Subcutaneous abdominal adipose tissue (tissue), 5 donors: ENCODE measurements at regions not wholly inside any gene's neighbourhood (a gene's known extent, or its start where the extent isn't known, plus 50 kb on each side); places are given as distances from the start of the nearest gene placed in this dataset.

Source experiments
- H3K27ac ChIP-seq: one replicate; pipeline ENCODE4 v1.7.0; 2013; ENCODE audit warnings: low read depth, mild to moderate bottlenecking, inconsistent platforms, low read length, moderate library complexity
- H3K27me3 ChIP-seq, 5 donors: one replicate each; pipeline ENCODE4 v1.7.0; 2013; ENCODE audit warnings: low read length in 5 of 5, inconsistent platforms in 1 of 5; ENCODE audit not compliant: control insufficient read depth in 5 of 5, insufficient read depth in 4 of 5
- H3K36me3 ChIP-seq, 5 donors: one replicate each; pipeline ENCODE4 v1.7.0; 2013; ENCODE audit warnings: low read length in 5 of 5; ENCODE audit not compliant: control insufficient read depth in 5 of 5, insufficient read depth in 5 of 5
- H3K4me1 ChIP-seq, 5 donors: one replicate each; pipeline ENCODE4 v1.7.0; 2013; ENCODE audit warnings: low read length in 5 of 5, mild to moderate bottlenecking in 3 of 5, moderate library complexity in 1 of 5; ENCODE audit not compliant: control insufficient read depth in 5 of 5, insufficient read depth in 5 of 5
- H3K4me3 ChIP-seq, 5 donors: one replicate each; pipeline ENCODE4 v1.7.0; 2013; ENCODE audit warnings: low read length in 5 of 5, low read depth in 1 of 5
- H3K9ac ChIP-seq, 5 donors: one replicate each; pipeline ENCODE4 v1.7.0; 2013; ENCODE audit warnings: low read length in 5 of 5, mild to moderate bottlenecking in 4 of 5, moderate library complexity in 3 of 5
- H3K9me3 ChIP-seq, 5 donors: one replicate each; pipeline ENCODE4 v1.7.0; 2013; ENCODE audit warnings: low read length in 5 of 5; ENCODE audit not compliant: control insufficient read depth in 5 of 5
- donor health status: healthy.
- donor health status: healthy.
- donor health status: healthy.
- donor health status: healthy.
- donor health status: healthy.

- Histone ChIP-seq H3K27ac (no peak overlapping the region), H3K36me3 (no peaks in the 10 kb centered on the region)
Observed at GRCh38 chr7:17131983-17132655, 166.3 kb upstream of the AHR start.

GRCh38 chr7:17132726-17133125 is 165.7 kb upstream of the AHR start:
- no peak overlapping the region for H3K27ac ChIP-seq
- no peaks in the 10 kb centered on the region for H3K27me3 ChIP-seq
- H3K4me1 ChIP-seq = no peaks in the 10 kb centered on the region
- no peaks in the 10 kb centered on the region for H3K9me3 ChIP-seq
- H3K36me3 ChIP-seq = no peaks in the 10 kb centered on the region
- H3K4me3 ChIP-seq = no peak overlapping the region
- H3K9ac ChIP-seq = no peak overlapping the region

More at GRCh38 chr7:17131983-17132655, 166.3 kb upstream of the AHR start:
- Histone ChIP-seq H3K9me3 (no peaks in the 10 kb centered on the region), H3K4me3 (no peak overlapping the region), H3K4me1 (no peaks in the 10 kb centered on the region), H3K9ac (no peak overlapping the region), H3K27me3 (no peaks in the 10 kb centered on the region)

- Histone ChIP-seq H3K9ac (no peak overlapping the region), H3K4me1 (no peaks in the 10 kb centered on the region), H3K27me3 (no peaks in the 10 kb centered on the region), H3K4me3 (no peak overlapping the region), H3K27ac (no peak overlapping the region), H3K36me3 (no peaks in the 10 kb centered on the region), H3K9me3 (no peaks in the 10 kb centered on the region)
Observed at GRCh38 chr7:17133977-17134376, 164.5 kb upstream of the AHR start.

- Histone ChIP-seq H3K27me3 (no peaks in the 10 kb centered on the region), H3K36me3 (no peaks in the 10 kb centered on the region), H3K9me3 (no peaks in the 10 kb centered on the region), H3K4me3 (no peak overlapping the region), H3K4me1 (no peaks in the 10 kb centered on the region), H3K9ac (no peak overlapping the region), H3K27ac (no peak overlapping the region)
Observed at GRCh38 chr7:17134786-17135185, 163.7 kb upstream of the AHR start.

- Histone ChIP-seq H3K9me3 (no peaks in the 10 kb centered on the region), H3K27ac (no peak overlapping the region), H3K36me3 (no peaks in the 10 kb centered on the region), H3K9ac (no peak overlapping the region), H3K4me1 (no peaks in the 10 kb centered on the region), H3K27me3 (no peaks in the 10 kb centered on the region), H3K4me3 (no peak overlapping the region)
Observed at GRCh38 chr7:17136126-17136525, 162.3 kb upstream of the AHR start.

- Histone ChIP-seq H3K4me3 (no peak overlapping the region), H3K9me3 (no peaks in the 10 kb centered on the region), H3K27me3 (no peaks in the 10 kb centered on the region), H3K36me3 (no peaks in the 10 kb centered on the region), H3K9ac (no peak overlapping the region), H3K27ac (no peak overlapping the region), H3K4me1 (peaks cover 0 to 12% (median 10%) of the 10 kb centered on the region in 5 donors)
Observed at GRCh38 chr7:17139081-17139480, 159.4 kb upstream of the AHR start.

- no peak overlapping the region for H3K4me3 ChIP-seq
- H3K27me3 ChIP-seq = no peaks in the 10 kb centered on the region
- peaks cover 3 to 12% (median 10%) of the 10 kb centered on the region in 5 donors for H3K4me1 ChIP-seq
- H3K27ac ChIP-seq = no peak overlapping the region
- H3K9me3 ChIP-seq = no peaks in the 10 kb centered on the region
- no peaks in the 10 kb centered on the region for H3K36me3 ChIP-seq
- no peak overlapping the region for H3K9ac ChIP-seq
Observed at GRCh38 chr7:17140406-17140805, 158.0 kb upstream of the AHR start.

- Histone ChIP-seq H3K4me3 (peak overlapping the region; percentile 15 to 63 (median 33)), H3K9me3 (no peaks in the 10 kb centered on the region), H3K27me3 (no peaks in the 10 kb centered on the region), H3K27ac (peak overlapping the region; percentile 74), H3K36me3 (no peaks in the 10 kb centered on the region), H3K4me1 (peaks cover 3 to 12% (median 10%) of the 10 kb centered on the region in 5 donors), H3K9ac (no peak overlapping the region)
Observed at GRCh38 chr7:17142831-17143541, 155.5 kb upstream of the AHR start.

- Histone ChIP-seq H3K9ac (no peak overlapping the region), H3K27me3 (no peaks in the 10 kb centered on the region), H3K36me3 (no peaks in the 10 kb centered on the region), H3K4me1 (peaks cover 3 to 12% (median 10%) of the 10 kb centered on the region in 5 donors), H3K27ac (no peak overlapping the region), H3K9me3 (no peaks in the 10 kb centered on the region), H3K4me3 (no peak overlapping the region)
Observed at GRCh38 chr7:17144322-17144721, 154.1 kb upstream of the AHR start.

GRCh38 chr7:17146621-17147020 is 151.8 kb upstream of the AHR start:
- H3K27me3 ChIP-seq = no peaks in the 10 kb centered on the region
- H3K27ac ChIP-seq = no peak overlapping the region
- H3K4me3 ChIP-seq = no peak overlapping the region
- no peaks in the 10 kb centered on the region for H3K36me3 ChIP-seq
- peaks cover 3 to 12% (median 10%) of the 10 kb centered on the region in 5 donors for H3K4me1 ChIP-seq
- no peak overlapping the region for H3K9ac ChIP-seq
- no peaks in the 10 kb centered on the region for H3K9me3 ChIP-seq
